Naive thymus-derived CD8-positive, alpha-beta T cell (primary cell): ENCODE measurements at regions not wholly inside any gene's neighbourhood (a gene's known extent, or its start where the extent isn't known, plus 50 kb on each side); places are given as distances from the start of the nearest gene placed in this dataset.

ENCODE experiments used
- ATAC-seq, 2 donors: fragments of 150-1000 bp; cut with Tn5 transposase in 1 of 2; sonication (Bioruptor Pico), chemical (Tn5 transposase) in 1 of 2; 1 replicate in 1 of 2; 2 replicates in 1 of 2; pipeline ENCODE4 v1.10.0; 2021; ENCODE audit warnings: mild to moderate bottlenecking in 2 of 2, moderate library complexity in 2 of 2
- POLR2A ChIA-PET: fragments of 350-600 bp; sonication (Branson Sonifier 250); formaldehyde crosslinking; loops from one replicate; lab custom pipeline; 2021; ENCODE audit warnings: antibody characterized with exemption; lab: Charles Lee
- DNase-seq, 10 donors: peaks; one replicate each; pipeline versions ENCODE4 v3.0.0 to v3.0.0-alpha.2; 2020 to 2022
- H3K27ac Mint-ChIP-seq, 10 donors: one replicate each; pipeline ENCODE4 v1.8.0; 2020 to 2022; ENCODE audit warnings: mild to moderate bottlenecking in 10 of 10, mixed read lengths in 10 of 10, moderate library complexity in 4 of 10, inconsistent platforms in 1 of 10
- H3K27me3 Mint-ChIP-seq, 5 donors: one replicate each; pipeline ENCODE4 v1.8.0; 2021 to 2022; ENCODE audit warnings: mixed read lengths in 5 of 5
- H3K36me3 Mint-ChIP-seq, 3 donors: one replicate each; pipeline ENCODE4 v1.8.0; 2020 to 2022; ENCODE audit warnings: mixed read lengths in 3 of 3, mild to moderate bottlenecking in 2 of 3, inconsistent platforms in 1 of 3
- H3K4me1 Mint-ChIP-seq, 4 donors: one replicate each; pipeline ENCODE4 v1.8.0; 2021 to 2022; ENCODE audit warnings: mixed read lengths in 4 of 4
- H3K4me3 Mint-ChIP-seq, 10 donors: one replicate each; pipeline ENCODE4 v1.8.0; 2020 to 2022; ENCODE audit warnings: mild to moderate bottlenecking in 10 of 10, mixed read lengths in 10 of 10, moderate library complexity in 6 of 10, inconsistent platforms in 1 of 10
- H3K9me3 Mint-ChIP-seq, 9 donors: one replicate each; pipeline ENCODE4 v1.8.0; 2020 to 2022; ENCODE audit warnings: mixed read lengths in 9 of 9, mild to moderate bottlenecking in 3 of 9, inconsistent platforms in 1 of 9, moderate library complexity in 1 of 9

- Mint-ChIP-seq H3K27ac (no peak overlapping the region), H3K4me3 (no peak overlapping the region), H3K36me3 (no peaks in the 10 kb centered on the region), H3K4me1 (no peaks in the 10 kb centered on the region), H3K27me3 (peaks cover 19 to 56% (median 33%) of the 10 kb centered on the region in 5 donors), H3K9me3 (peaks cover 0 to 10% (median 4%) of the 10 kb centered on the region in 9 donors)
- POLR2A ChIA-PET = no interaction called here
- DNase-seq = no peak
- ATAC-seq = no peak
These were observed 74.9 kb downstream of the TTC32 start for GRCh38 chr2:19826874-19827273.

- Mint-ChIP-seq H3K27ac (no peak overlapping the region), H3K27me3 (peaks cover 19 to 56% (median 31%) of the 10 kb centered on the region in 5 donors), H3K9me3 (peaks cover 0 to 4% (median 0%) of the 10 kb centered on the region in 9 donors), H3K4me3 (no peak overlapping the region), H3K4me1 (no peaks in the 10 kb centered on the region), H3K36me3 (no peaks in the 10 kb centered on the region)
- DNase-seq (no peak), ATAC-seq (no peak)
- POLR2A ChIA-PET = no interaction called here
These were observed 78.3 kb downstream of the TTC32 start for GRCh38 chr2:19823507-19823906.

- POLR2A ChIA-PET = no interaction called here
- no peak for ATAC-seq
- no peaks in the 10 kb centered on the region for H3K36me3 Mint-ChIP-seq
- no peaks in the 10 kb centered on the region for H3K9me3 Mint-ChIP-seq
- H3K4me3 Mint-ChIP-seq = no peak overlapping the region
- H3K27ac Mint-ChIP-seq = no peak overlapping the region
- H3K4me1 Mint-ChIP-seq = no peaks in the 10 kb centered on the region
- DNase-seq = no peak
- peaks cover 6 to 19% (median 14%) of the 10 kb centered on the region in 5 donors for H3K27me3 Mint-ChIP-seq
These were observed 82.4 kb downstream of the TTC32 start for GRCh38 chr2:19819097-19820065.

GRCh38 chr2:19818543-19818942, 83.2 kb downstream of the TTC32 start:
- Mint-ChIP-seq H3K4me1 (no peaks in the 10 kb centered on the region), H3K36me3 (no peaks in the 10 kb centered on the region), H3K27ac (no peak overlapping the region), H3K9me3 (no peaks in the 10 kb centered on the region), H3K27me3 (peaks cover under 1 to 11% (median 10%) of the 10 kb centered on the region in 5 donors), H3K4me3 (no peak overlapping the region)
- POLR2A ChIA-PET = no interaction called here
- ATAC-seq = no peak
- no peak for DNase-seq

GRCh38 chr2:19818039-19818438, 83.7 kb downstream of the TTC32 start:
- peaks cover 2 to 11% (median 10%) of the 10 kb centered on the region in 5 donors for H3K27me3 Mint-ChIP-seq
- H3K27ac Mint-ChIP-seq = no peak overlapping the region
- no peaks in the 10 kb centered on the region for H3K9me3 Mint-ChIP-seq
- DNase-seq = no peak
- POLR2A ChIA-PET = no interaction called here
- H3K36me3 Mint-ChIP-seq = no peaks in the 10 kb centered on the region
- no peaks in the 10 kb centered on the region for H3K4me1 Mint-ChIP-seq
- H3K4me3 Mint-ChIP-seq = no peak overlapping the region
- no peak for ATAC-seq

GRCh38 chr2:19815746-19816145, 86.0 kb downstream of the TTC32 start:
- no peak overlapping the region for H3K27ac Mint-ChIP-seq
- DNase-seq = no peak
- H3K36me3 Mint-ChIP-seq = no peaks in the 10 kb centered on the region
- H3K9me3 Mint-ChIP-seq = no peaks in the 10 kb centered on the region
- no peaks in the 10 kb centered on the region for H3K4me1 Mint-ChIP-seq
- POLR2A ChIA-PET = no interaction called here
- H3K27me3 Mint-ChIP-seq = peaks cover 0 to 13% (median 9%) of the 10 kb centered on the region in 5 donors
- H3K4me3 Mint-ChIP-seq = no peak overlapping the region
- ATAC-seq = no peak

GRCh38 chr2:19812166-19812565, 89.6 kb downstream of the TTC32 start:
- POLR2A ChIA-PET = no interaction called here
- H3K27ac Mint-ChIP-seq = no peak overlapping the region
- no peaks in the 10 kb centered on the region for H3K9me3 Mint-ChIP-seq
- H3K27me3 Mint-ChIP-seq = peaks cover 0 to 20% (median 4%) of the 10 kb centered on the region in 5 donors
- H3K4me3 Mint-ChIP-seq = no peak overlapping the region
- H3K36me3 Mint-ChIP-seq = no peaks in the 10 kb centered on the region
- no peak for ATAC-seq
- DNase-seq = no peak
- H3K4me1 Mint-ChIP-seq = peaks cover 0 to 2% (median 0%) of the 10 kb centered on the region in 4 donors

- POLR2A ChIA-PET = no interaction called here
- no peak overlapping the region for H3K27ac Mint-ChIP-seq
- ATAC-seq (no peak), DNase-seq (no peak)
- H3K4me1 Mint-ChIP-seq = peaks cover 0 to 2% (median 0%) of the 10 kb centered on the region in 4 donors
- no peak overlapping the region for H3K4me3 Mint-ChIP-seq
- no peaks in the 10 kb centered on the region for H3K36me3 Mint-ChIP-seq
- no peaks in the 10 kb centered on the region for H3K9me3 Mint-ChIP-seq
- H3K27me3 Mint-ChIP-seq = peaks cover 1 to 22% (median 6%) of the 10 kb centered on the region in 5 donors
These were observed 90.6 kb downstream of the TTC32 start for GRCh38 chr2:19811186-19811585.

- ATAC-seq (no peak), DNase-seq (no peak)
- Mint-ChIP-seq H3K9me3 (no peaks in the 10 kb centered on the region), H3K4me3 (no peak overlapping the region), H3K27me3 (peaks cover 1 to 26% (median 6%) of the 10 kb centered on the region in 5 donors), H3K27ac (no peak overlapping the region), H3K4me1 (peaks cover 0 to 2% (median 0%) of the 10 kb centered on the region in 4 donors), H3K36me3 (no peaks in the 10 kb centered on the region)
- POLR2A ChIA-PET = no interaction called here
These were observed 91.1 kb downstream of the TTC32 start for GRCh38 chr2:19810637-19811036.

GRCh38 chr2:19810148-19810547, 91.6 kb downstream of the TTC32 start:
- H3K4me1 Mint-ChIP-seq = peaks cover 0 to 2% (median 0%) of the 10 kb centered on the region in 4 donors

GRCh38 chr2:19809206-19809605, 92.6 kb downstream of the TTC32 start:
- Mint-ChIP-seq H3K36me3 (no peaks in the 10 kb centered on the region), H3K27me3 (peaks cover 1 to 29% (median 6%) of the 10 kb centered on the region in 5 donors), H3K4me1 (peaks cover 0 to 2% (median 0%) of the 10 kb centered on the region in 4 donors), H3K4me3 (no peak overlapping the region), H3K27ac (no peak overlapping the region), H3K9me3 (no peaks in the 10 kb centered on the region)
- ATAC-seq (no peak), DNase-seq (no peak)
- POLR2A ChIA-PET = no interaction called here

More at GRCh38 chr2:19810148-19810547, 91.6 kb downstream of the TTC32 start:
- DNase-seq (no peak), ATAC-seq (no peak)
- no peaks in the 10 kb centered on the region for H3K9me3 Mint-ChIP-seq
- peaks cover 1 to 29% (median 6%) of the 10 kb centered on the region in 5 donors for H3K27me3 Mint-ChIP-seq
- POLR2A ChIA-PET = no interaction called here
- no peak overlapping the region for H3K4me3 Mint-ChIP-seq
- H3K27ac Mint-ChIP-seq = no peak overlapping the region
- no peaks in the 10 kb centered on the region for H3K36me3 Mint-ChIP-seq

- no peaks in the 10 kb centered on the region for H3K9me3 Mint-ChIP-seq
- POLR2A ChIA-PET = no interaction called here
These were observed 93.9 kb downstream of the TTC32 start for GRCh38 chr2:19807866-19808265.

GRCh38 chr2:19807346-19807745, 94.4 kb downstream of the TTC32 start:
- no peak for DNase-seq
- H3K27me3 Mint-ChIP-seq = peaks cover 1 to 18% (median 9%) of the 10 kb centered on the region in 5 donors
- no peaks in the 10 kb centered on the region for H3K36me3 Mint-ChIP-seq
- no peak overlapping the region for H3K4me3 Mint-ChIP-seq
- no peaks in the 10 kb centered on the region for H3K9me3 Mint-ChIP-seq
- no peak overlapping the region for H3K27ac Mint-ChIP-seq
- POLR2A ChIA-PET = no interaction called here
- no peak for ATAC-seq
- peaks cover 0 to 2% (median 0%) of the 10 kb centered on the region in 4 donors for H3K4me1 Mint-ChIP-seq

More at GRCh38 chr2:19807866-19808265, 93.9 kb downstream of the TTC32 start:
- no peaks in the 10 kb centered on the region for H3K36me3 Mint-ChIP-seq
- no peak overlapping the region for H3K27ac Mint-ChIP-seq
- H3K4me3 Mint-ChIP-seq = no peak overlapping the region
- ATAC-seq (no peak), DNase-seq (no peak)
- H3K27me3 Mint-ChIP-seq = peaks cover 1 to 21% (median 9%) of the 10 kb centered on the region in 5 donors
- peaks cover 0 to 2% (median 0%) of the 10 kb centered on the region in 4 donors for H3K4me1 Mint-ChIP-seq
